ENCODE measurements at regions not wholly inside any gene's neighbourhood (a gene's known extent, or its start where the extent isn't known, plus 50 kb on each side); places are given as distances from the start of the nearest gene placed in this dataset.

DNA sequence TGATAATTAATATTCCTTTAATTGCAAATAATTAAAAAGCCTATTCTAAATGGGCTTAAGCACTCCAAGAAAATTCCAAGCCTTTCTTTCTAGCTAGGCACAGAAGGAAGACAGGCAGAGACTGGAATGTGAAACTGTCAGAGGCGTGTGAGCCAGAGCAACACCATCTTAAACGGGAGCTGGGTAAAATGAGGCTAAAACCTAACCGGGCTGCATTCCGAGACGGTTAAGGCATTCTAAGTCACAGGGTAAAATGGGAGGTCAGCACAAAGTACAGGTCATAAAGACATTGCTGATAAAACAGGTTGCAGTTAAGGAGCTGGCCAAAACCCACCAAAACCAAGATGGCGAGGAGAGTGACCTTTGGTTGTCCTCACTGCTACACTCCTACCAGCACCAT lies 300.4 kb downstream of the SLITRK6 start:
- no peak overlapping the region for H3K4me3 ChIP-seq (ENCODE audit: control extremely low read depth in 1 of 5, extremely low read depth in 1 of 5, insufficient read depth in 1 of 5, low read depth in 2 of 5, low read length in 4 of 5)
- DNase-seq (no peak), ATAC-seq (ENCODE audit: low read depth) (no peak)
- ChIA-PET POLR2A (no interaction called here), CTCF (no interaction called here)
- no peak overlapping the region for H2AFZ ChIP-seq (ENCODE audit: insufficient read depth, low read depth, low read length, poor library complexity, severe bottlenecking)
- peaks cover under 1% of the 10 kb centered on the region for H3K9me3 Mint-ChIP-seq (ENCODE audit: insufficient read depth)
- H3K4me3 Mint-ChIP-seq: no peak overlapping the region
- no peaks in the 10 kb centered on the region for H3K4me1 Mint-ChIP-seq
- no peak overlapping the region for H3K4me2 ChIP-seq (replicated peaks; ENCODE audit: low read depth, low read length, poor library complexity, severe bottlenecking)
- H3K27ac Mint-ChIP-seq: no peak overlapping the region
- H3K4me1 ChIP-seq (ENCODE audit: control insufficient read depth in 2 of 2, insufficient read depth in 2 of 2, low read length in 2 of 2): no peaks in the 10 kb centered on the region
- H3K9me3 ChIP-seq (ENCODE audit: control extremely low read depth in 1 of 3, control insufficient read depth in 2 of 3, insufficient read depth in 1 of 3, low read length in 2 of 3): no peaks in the 10 kb centered on the region
- WGBS (ENCODE audit: insufficient coverage): no CpG with 5 or more reads among the region's 6 CpGs
- TF ChIP-seq, protein P1, sequence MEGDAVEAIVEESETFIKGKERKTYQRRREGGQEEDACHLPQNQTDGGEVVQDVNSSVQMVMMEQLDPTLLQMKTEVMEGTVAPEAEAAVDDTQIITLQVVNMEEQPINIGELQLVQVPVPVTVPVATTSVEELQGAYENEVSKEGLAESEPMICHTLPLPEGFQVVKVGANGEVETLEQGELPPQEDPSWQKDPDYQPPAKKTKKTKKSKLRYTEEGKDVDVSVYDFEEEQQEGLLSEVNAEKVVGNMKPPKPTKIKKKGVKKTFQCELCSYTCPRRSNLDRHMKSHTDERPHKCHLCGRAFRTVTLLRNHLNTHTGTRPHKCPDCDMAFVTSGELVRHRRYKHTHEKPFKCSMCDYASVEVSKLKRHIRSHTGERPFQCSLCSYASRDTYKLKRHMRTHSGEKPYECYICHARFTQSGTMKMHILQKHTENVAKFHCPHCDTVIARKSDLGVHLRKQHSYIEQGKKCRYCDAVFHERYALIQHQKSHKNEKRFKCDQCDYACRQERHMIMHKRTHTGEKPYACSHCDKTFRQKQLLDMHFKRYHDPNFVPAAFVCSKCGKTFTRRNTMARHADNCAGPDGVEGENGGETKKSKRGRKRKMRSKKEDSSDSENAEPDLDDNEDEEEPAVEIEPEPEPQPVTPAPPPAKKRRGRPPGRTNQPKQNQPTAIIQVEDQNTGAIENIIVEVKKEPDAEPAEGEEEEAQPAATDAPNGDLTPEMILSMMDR (IDR thresholded peaks at IDR 0.05): no peak
- TF ChIP-seq EZH2 (IDR thresholded peaks at IDR 0.05; ENCODE audit: borderline replicate concordance, insufficient read depth, low read depth, low read length, poor library complexity, severe bottlenecking): no peak
- no peaks in the 10 kb centered on the region for H3K27me3 Mint-ChIP-seq
- H3K9ac ChIP-seq (ENCODE audit: low read length): no peak overlapping the region
- intact Hi-C loops (cut with micrococcal nuclease): no loop called here
- H3K27me3 ChIP-seq (replicated peaks in 1 of 4; ENCODE audit: control extremely low read depth in 1 of 4, control insufficient read depth in 3 of 4, insufficient read depth in 4 of 4, low read length in 3 of 4): no peaks in the 10 kb centered on the region
- no peaks in the 10 kb centered on the region for H3K79me2 ChIP-seq (ENCODE audit: control insufficient read depth, insufficient read depth, low read length)
- H4K20me1 ChIP-seq (ENCODE audit: control insufficient read depth, insufficient read depth, low read length, poor library complexity, severe bottlenecking): no peaks in the 10 kb centered on the region
- no peaks in the 10 kb centered on the region for H3K36me3 ChIP-seq (replicated peaks in 1 of 2; ENCODE audit: control extremely low read depth in 1 of 2, control insufficient read depth in 1 of 2, extremely low read depth in 1 of 2, insufficient read depth in 2 of 2, low read length in 1 of 2)
- no peak overlapping the region for H3K27ac ChIP-seq (ENCODE audit: low read length in 2 of 2)

DNA sequence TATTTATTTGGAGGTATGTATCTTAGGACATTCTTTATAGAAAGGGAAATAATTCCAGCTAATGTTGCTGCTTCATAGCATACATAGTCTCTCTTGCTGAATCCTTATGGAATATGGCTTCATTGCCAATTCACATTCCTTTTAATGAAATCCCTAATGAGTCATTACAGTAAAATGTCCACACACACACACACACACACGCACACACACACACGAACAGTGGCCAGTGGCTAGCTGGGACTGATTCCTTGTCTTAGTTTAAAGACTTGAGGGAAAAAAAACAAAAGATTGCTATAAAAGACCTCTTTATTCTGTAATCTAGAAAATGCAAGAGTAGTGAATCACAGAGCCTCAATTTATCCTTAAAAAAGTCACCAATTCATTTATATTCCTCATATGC lies 301.6 kb downstream of the SLITRK6 start:
- ChIA-PET POLR2A (no interaction called here), CTCF (no interaction called here)
- no peaks in the 10 kb centered on the region for H3K27me3 ChIP-seq (replicated peaks in 1 of 4; ENCODE audit: control extremely low read depth in 1 of 4, control insufficient read depth in 3 of 4, insufficient read depth in 4 of 4, low read length in 3 of 4)
- DNase-seq (no peak), ATAC-seq (ENCODE audit: low read depth) (no peak)
- H3K4me3 ChIP-seq (ENCODE audit: control extremely low read depth in 1 of 5, extremely low read depth in 1 of 5, insufficient read depth in 1 of 5, low read depth in 2 of 5, low read length in 4 of 5): no peak overlapping the region
- H3K4me2 ChIP-seq (replicated peaks; ENCODE audit: low read depth, low read length, poor library complexity, severe bottlenecking): no peak overlapping the region
- TF ChIP-seq, protein P1 (IDR thresholded peaks at IDR 0.05): no peak
- TF ChIP-seq EZH2 (IDR thresholded peaks at IDR 0.05; ENCODE audit: borderline replicate concordance, insufficient read depth, low read depth, low read length, poor library complexity, severe bottlenecking): no peak
- H3K4me1 ChIP-seq (ENCODE audit: control insufficient read depth in 2 of 2, insufficient read depth in 2 of 2, low read length in 2 of 2): no peaks in the 10 kb centered on the region
- no peaks in the 10 kb centered on the region for H4K20me1 ChIP-seq (ENCODE audit: control insufficient read depth, insufficient read depth, low read length, poor library complexity, severe bottlenecking)
- H3K9ac ChIP-seq (ENCODE audit: low read length): no peak overlapping the region
- H3K36me3 ChIP-seq (replicated peaks in 1 of 2; ENCODE audit: control extremely low read depth in 1 of 2, control insufficient read depth in 1 of 2, extremely low read depth in 1 of 2, insufficient read depth in 2 of 2, low read length in 1 of 2): no peaks in the 10 kb centered on the region
- WGBS (ENCODE audit: insufficient coverage): no CpG with 5 or more reads among the region's 2 CpGs
- H3K79me2 ChIP-seq (ENCODE audit: control insufficient read depth, insufficient read depth, low read length): no peaks in the 10 kb centered on the region
- no peak overlapping the region for H2AFZ ChIP-seq (ENCODE audit: insufficient read depth, low read depth, low read length, poor library complexity, severe bottlenecking)
- no peak overlapping the region for H3K27ac Mint-ChIP-seq
- no peak overlapping the region for H3K4me3 Mint-ChIP-seq
- H3K9me3 Mint-ChIP-seq (ENCODE audit: insufficient read depth): peaks cover 3% of the 10 kb centered on the region
- no peaks in the 10 kb centered on the region for H3K9me3 ChIP-seq (ENCODE audit: control extremely low read depth in 1 of 3, control insufficient read depth in 2 of 3, insufficient read depth in 1 of 3, low read length in 2 of 3)
- H3K27me3 Mint-ChIP-seq: no peaks in the 10 kb centered on the region
- H3K27ac ChIP-seq (ENCODE audit: low read length in 2 of 2): no peak overlapping the region
- intact Hi-C loops (cut with micrococcal nuclease): no loop called here
- H3K4me1 Mint-ChIP-seq: no peaks in the 10 kb centered on the region

All from B cell (primary cell).